Fibroblast of the aortic adventitia (primary cell): ENCODE measurements at regions not wholly inside any gene's neighbourhood (a gene's known extent, or its start where the extent isn't known, plus 50 kb on each side); places are given as distances from the start of the nearest gene placed in this dataset.

ENCODE experiments used
- DNase-seq: peaks from one replicate; pipeline ENCODE4 v3.0.0-alpha.2; 2010; ENCODE audit warnings: low read depth
- H3K4me3 ChIP-seq: 2 replicates; pipeline ENCODE4 v1.5.1; 2011; ENCODE audit warnings: low read depth, mild to moderate bottlenecking, control low read depth, low read length, moderate library complexity
- CTCF ChIP-seq: IDR thresholded peaks from 2 replicates; pipeline ENCODE4 v1.5.1; 2011; ENCODE audit warnings: mild to moderate bottlenecking, low read length, control low read depth, inconsistent platforms; ENCODE audit not compliant: insufficient read depth

DNA sequence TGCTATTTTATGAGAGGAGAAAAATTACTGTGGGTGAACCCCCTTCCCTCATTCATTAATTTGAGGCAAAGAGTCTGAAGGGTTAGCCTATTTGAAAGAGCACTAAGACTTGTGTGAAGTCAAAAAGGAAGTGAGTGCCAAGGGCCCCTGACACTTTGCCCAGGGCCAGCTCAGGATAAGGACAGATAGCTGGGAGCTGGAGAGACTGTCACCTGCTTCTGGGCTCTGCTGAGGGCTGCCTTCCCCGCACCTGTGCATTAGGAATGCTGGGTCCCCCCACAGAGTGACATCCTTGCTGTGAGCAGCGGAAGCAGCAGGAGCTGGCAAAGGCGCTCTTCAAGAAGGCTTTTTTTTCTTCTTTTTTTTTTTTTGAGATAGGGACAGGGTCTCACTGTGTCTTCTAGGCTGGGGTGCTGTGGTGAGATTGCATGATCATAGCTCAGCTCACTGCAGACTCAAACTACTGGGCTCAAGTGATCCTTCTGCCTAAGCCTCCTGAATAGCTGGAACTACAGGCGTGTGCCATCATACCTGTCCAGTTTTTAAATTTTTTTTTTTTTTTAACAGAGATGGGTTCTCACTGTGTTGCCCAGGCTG, 148.3 kb downstream of the AQP4 start:
- no peak overlapping the region for H3K4me3 ChIP-seq
- no peak for TF ChIP-seq CTCF
- DNase-seq: no peak

GRCh38 chr18:26714739-26715138, 150.8 kb downstream of the AQP4 start:
- no peak for DNase-seq
- H3K4me3 ChIP-seq: no peak overlapping the region
- TF ChIP-seq CTCF: no peak

GRCh38 chr18:26711756-26712155, 153.8 kb downstream of the AQP4 start:
- TF ChIP-seq CTCF: no peak
- no peak overlapping the region for H3K4me3 ChIP-seq
- no peak for DNase-seq

DNA sequence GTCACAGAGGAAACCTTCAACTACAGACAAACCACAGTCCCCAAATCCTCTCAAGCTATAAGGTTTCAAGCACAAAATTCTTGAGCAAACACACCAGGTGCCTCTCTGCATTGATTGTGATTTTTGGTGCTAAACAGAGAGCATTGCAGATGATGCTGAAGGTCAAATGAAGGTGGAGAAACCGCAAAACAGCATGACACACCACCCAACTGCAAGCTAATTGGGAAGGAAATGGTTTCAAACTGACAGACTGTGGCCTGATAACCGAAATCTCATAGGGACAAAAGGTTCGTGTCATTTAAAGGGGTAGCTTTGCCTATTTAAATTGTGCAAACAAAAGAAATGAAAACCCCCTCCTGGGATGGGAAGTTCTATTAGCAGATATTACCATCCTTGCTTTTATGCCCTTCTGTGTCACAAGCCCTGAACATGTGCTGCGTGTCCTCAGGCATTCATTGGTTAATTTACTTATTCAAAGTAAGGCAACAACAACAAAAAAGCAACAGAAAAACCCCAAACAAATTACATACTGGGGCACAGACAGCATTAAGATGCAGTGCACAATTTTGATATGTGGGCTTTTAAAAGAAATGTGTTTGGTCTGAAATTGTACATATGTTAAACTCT, 154.9 kb downstream of the AQP4 start:
- DNase-seq: no peak
- no peak overlapping the region for H3K4me3 ChIP-seq
- TF ChIP-seq CTCF: no peak

DNA sequence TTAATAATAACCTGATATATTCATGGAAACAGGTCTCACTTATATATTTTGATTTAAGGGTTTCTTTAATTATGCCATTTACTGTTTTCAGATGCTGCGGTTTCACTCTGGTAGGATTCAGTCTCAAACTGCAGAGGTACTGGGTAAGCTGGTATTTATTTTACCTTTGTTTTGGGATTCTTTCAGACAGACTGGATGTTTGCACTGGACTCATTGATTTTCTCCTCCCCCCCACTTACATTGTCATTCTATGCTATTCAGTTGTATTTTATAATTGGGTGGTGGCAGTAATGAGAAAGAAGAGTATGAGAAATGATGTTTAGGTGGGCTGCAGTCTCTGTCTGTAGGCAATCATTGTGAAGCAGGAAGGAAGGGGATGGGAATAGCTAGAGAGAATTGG, 155.6 kb downstream of the AQP4 start:
- DNase-seq: no peak
- no peak overlapping the region for H3K4me3 ChIP-seq
- TF ChIP-seq CTCF: no peak

- no peak for TF ChIP-seq CTCF
- no peak for DNase-seq
Measured at GRCh38 chr18:26708806-26709716, 156.4 kb downstream of the AQP4 start.

More at GRCh38 chr18:26708806-26709716, 156.4 kb downstream of the AQP4 start:
- H3K4me3 ChIP-seq: no peak overlapping the region
